HG03280 (cell line): ENCODE measurements at regions not wholly inside any gene's neighbourhood (a gene's known extent, or its start where the extent isn't known, plus 50 kb on each side); places are given as distances from the start of the nearest gene placed in this dataset.
"Not testable (repeated sequence)": the region's sequence is repeated elsewhere in the genome, so short reads cannot be mapped to it uniquely, and the experiment has no call there.

Experiments used
- ATAC-seq: cut with Tn5 transposase; IDR thresholded peaks from one replicate; pipeline ENCODE4 v1.9.1; 2021; ENCODE audit warnings: mild to moderate bottlenecking, moderate library complexity; ENCODE audit not compliant: unreplicated experiment

DNA sequence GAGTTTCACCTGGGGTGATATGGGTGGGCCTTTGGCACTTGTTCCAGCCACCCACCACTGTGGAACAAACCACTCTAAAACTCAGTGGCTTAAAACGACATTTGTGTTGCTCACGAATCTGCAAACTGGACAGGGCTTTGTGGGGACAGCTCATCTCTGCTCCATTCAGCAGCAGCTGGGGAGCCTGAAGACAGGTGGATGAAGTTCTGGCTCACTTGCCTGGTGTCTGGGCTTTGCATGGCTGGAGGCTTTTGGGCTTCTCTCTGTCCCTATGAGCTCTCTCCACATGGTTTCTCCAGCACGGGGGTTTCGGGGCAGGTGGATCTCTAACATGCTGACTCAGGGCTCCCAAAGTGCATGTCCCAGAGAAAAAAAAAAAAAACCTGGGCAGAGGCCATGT, 93.0 kb upstream of the GLI2 start:
- no peak for ATAC-seq

DNA sequence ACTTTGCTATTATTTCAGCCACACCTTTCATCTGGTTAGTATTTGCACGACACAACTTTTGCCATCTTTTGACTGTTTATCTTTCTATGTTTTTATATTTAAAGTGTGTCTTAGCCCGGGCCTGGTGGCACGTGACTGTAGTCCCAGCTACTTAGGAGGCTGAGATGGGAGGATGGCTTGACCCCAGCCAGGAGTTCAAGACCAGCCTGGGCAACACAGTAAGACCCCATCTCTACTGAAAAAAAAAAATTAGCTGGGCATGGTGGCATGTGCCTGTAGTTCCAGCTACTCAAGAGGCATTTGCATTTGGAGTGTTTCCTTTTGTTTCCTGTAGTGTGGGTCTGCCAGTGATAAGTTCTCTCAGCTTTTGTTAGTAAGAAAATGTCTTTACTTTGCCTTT, 88.7 kb upstream of the GLI2 start:
- no peak for ATAC-seq

DNA sequence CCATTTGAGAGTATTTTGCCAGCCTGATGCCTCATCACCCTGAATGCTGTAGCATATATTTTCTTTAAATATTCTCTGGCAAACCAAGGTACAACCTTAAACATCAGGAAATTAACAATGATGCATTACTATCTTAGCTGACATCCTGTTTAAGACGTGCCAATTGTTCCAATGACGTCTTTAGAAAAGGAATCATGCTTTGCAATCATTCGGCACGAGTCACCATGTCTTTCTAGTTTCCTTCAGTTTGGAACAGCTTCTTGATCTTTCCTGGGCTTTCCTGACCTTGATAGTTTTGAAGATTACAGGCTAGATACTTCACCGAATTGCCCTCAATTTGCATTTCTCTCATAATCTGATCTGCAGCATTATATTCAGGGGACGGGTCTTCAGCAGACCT, 88.2 kb upstream of the GLI2 start:
- no peak for ATAC-seq

DNA sequence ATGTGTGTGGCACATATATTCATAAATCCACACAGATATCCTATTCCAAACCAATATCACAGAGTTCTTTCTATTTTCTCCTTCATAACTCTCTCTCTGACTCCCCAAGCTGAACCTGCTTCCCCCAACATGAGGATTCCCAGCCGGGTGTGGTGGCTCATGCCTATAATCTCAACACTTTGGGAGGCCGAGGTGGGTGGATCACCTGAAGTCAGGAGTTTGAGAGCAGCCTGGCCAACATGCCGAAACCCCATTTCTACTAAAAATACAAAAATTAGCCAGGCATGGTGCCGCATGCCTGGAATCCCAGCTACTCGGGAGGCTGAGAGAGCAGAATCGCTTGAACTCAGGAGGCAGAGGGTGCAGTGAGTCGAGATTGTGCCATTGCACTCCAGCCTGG, 86.3 kb upstream of the GLI2 start:
- not testable (repeated sequence) for ATAC-seq

DNA sequence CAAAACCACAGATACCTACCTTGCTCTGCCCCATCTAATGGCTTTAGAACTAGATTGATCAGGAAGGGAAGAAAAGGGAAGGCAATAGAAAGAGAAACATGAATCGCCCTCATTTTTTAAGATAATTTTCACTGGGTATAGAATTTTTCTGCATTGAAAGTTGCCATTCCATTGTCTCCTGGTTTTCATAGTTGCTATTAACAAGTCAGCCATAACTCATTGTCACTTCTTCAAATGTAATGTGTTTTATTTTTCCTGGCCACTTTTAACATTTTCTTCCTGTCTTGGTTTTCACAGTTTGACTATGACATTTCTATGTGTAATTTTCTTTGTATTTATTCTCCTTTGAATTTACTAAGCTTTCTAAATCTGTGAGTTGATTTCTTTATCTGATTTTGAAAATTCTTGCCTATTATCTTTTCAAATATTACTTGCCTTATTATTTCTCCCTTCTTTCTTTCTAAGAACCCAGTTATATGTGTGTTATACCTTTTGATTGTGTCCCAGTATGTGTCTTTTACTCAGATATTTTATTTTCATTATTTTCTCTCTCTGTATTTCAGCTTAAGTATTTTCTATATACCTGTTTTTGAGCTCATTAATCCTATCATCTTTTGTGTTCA, 85.5 kb upstream of the GLI2 start:
- ATAC-seq, result no peak

DNA sequence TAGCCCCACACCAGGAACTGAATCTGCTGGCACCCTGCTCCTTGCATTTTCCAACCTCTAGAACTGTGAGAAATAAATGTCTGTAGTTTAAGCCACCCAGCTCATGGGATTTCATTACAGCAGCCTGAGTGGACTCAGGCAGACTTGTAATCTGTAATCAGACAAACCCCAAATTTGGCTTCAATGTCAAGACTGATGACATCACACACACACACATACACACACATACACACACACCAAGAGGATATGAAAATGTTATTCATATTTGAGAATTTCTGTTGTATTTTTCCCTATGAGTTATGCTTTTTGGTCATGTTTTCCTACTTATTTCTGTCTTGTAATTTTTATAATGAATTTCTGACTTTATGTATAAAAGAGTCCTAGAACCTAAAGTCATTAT, 83.8 kb upstream of the GLI2 start:
- no peak for ATAC-seq

DNA sequence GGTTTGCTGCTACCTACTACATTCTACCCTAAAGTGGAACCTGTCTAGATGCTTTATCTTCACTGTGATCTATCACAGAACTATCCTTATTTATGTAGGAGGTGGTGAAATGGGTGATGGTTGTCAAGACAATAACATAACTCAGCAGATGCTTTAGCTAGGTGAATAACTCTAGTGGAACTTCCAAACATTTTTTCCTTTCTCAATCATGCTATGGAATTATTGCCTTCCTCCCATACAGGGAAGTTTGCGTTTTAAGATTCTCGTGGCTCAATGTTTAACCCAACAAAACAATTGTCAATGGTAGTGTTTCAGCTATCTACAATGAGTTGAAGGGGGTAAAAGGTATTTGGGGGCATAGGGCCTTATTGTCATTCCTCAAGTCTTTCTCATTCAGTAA, 82.6 kb upstream of the GLI2 start:
- no peak for ATAC-seq

DNA sequence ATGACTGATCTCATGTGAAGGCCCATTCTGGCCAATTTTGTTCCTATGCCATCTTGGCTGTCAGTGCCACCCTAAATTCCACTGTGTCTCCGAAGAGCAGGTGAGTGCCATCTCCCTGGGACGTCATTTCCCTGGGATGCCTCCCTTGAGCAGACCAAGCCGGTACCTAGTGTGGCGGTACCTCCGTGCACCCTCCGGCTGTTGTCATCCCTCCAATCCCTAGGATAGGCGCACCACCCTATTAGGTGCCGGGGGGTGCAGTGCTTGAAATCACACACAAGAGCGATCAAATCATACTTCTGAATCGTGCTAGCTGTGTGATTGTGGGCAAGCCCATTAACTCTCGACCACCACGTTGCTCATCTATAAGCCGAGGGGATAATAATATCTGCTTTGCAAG, 81.8 kb upstream of the GLI2 start:
- no peak for ATAC-seq

DNA sequence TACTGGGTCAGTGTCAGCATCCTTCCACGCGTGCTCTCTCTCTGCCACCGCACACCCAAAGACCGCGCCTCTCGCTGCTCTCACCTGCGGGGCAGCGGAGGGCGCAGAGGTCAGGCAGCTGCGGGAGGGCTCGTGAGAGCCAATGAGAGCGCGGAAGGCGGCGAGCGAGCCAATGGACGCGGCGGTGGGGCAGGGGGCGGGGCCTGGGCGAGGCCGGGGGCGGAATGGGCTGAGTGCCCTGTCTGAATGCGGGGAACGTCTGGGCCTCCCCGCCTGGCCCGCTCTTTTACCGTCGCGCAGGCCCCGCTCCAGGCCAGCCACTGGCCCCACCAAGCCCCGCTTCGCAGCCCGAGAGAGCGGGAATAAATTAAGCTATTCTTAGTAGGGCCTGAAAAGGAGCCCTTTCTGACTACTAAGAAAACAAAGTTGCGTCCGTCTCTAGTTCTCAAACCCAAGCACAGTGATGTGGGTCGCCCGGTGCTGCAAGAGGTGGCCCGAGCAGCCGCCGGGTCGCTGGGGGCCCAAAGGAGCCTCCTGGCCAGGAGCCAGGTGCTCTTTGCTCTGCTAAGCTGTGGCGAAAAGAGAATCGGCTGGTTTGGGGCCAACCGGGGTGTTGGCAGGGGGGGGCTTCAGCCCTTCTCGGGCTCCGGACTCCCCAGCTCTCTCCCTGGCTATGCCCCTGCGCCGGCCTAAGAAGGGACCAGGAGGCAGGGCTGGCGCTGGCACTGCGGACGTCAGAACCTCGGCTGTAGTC, 81.1 kb upstream of the GLI2 start:
- ATAC-seq, result no peak

DNA sequence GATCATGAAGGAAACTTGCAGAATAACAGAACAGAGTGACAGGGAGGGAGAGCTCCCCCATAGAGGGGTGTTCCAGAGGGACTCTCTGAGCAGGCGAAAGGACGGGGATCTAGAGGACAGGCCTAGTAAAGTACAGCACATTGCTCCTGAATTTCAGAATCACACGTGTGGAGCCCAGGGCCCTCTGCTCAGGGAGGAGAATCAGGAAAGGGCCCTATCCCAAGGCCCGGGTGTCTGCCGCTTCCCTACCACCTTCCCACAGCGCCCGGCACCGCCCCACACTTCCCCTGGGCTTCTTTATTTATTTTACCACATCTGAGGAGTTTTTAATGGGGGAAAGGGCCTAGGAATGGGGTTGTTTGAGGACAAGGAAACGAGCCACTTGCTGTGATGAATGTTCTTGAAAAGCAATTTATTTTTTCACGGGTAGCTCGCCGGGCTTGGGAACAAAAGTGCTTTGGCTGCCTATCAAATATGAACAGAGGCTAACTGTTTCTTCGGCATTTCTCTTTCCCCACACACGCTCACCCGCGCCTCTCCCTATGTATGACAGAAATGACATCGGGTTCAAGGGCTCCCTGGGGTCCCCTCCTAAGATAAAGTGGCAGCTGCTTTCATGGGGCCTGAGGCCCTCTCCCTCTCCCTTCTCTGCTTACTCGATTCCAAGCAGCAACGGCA, 79.3 kb upstream of the GLI2 start:
- no peak for ATAC-seq

DNA sequence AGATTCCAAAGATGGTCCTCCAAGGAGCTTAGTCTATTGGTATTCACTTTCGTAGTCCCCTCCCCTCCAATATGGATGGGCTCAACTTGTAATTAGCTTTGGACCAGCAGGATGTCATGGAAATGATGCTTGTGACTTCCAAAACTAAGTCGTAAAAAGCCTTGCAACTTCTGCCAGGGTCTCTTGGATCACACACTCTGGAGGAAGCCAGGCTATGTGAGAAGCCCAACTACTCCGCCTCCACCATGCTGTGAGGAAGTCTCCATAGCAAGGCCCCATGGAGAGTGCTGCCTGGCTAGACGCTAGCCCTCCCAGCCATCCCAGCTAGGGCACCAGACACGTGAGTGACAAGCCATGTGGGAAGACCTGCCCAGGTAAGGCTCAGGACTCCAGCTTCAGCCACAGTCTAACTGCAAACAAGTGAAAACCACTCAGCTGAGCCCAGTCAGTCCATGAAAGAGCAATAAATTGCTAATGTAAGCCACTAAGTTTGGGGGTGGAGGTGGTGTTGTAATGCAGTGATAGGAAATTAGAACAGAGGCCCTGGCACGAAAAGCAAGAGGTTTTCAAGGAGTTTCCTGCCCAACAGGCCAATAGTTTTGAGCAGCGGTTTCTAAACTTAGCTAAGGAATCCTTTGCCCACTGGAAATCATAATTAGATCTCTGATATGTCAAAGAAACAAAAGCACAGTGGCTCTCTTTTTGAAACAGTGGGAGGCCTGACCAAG, 77.5 kb upstream of the GLI2 start:
- ATAC-seq, result no peak

DNA sequence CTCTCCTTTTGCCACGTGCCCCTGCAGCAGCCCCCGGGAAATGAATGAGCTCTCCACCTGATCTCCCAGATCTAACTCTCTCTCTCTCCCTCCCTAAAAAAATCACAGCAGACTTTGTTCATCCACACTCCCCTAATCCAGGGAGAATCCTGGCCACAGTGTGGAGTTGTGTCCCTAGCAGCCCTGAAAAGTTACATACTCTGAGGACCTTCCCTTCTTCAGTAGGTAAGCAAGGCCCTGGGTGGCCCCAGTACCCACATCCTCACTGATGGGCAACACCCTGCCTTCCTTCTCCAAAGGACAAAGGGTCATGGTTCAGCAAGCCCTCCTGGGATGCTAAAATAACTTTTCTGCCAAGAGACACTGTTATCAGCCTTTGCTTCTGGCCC, 76.9 kb upstream of the GLI2 start:
- ATAC-seq, result no peak

DNA sequence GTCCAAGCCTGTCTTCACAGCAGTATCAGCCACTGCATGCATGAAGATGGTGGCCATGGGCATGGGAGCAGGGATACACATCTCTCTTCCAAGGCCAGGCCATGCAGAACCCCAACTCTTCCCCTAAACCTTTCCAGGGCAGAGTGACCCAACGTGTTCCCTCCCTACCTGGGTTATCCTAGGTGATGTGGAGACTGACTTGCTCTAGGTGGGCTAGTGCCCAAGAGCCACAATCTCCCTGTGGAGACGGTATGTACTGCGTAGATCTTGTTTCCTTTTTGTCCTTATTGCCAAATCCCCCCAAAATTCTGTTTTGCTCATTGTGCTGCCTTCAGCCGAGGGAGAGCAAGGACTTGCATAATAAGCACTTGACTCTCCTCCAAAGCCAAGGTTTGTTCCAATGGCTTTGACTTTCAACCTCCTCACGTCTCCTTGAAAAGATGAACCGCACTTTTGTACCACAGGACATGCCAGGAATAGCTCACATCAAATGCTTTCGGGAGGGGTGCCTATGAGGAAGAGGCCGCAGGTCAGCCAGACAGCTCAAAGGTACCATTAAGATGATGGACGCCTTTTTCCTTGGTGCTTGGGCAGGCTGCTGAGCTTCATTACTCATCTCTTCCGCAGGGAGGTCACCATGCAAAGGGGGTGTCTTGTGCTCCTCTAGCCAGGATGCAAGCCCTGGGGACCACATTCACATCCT, 76.2 kb upstream of the GLI2 start:
- no peak for ATAC-seq

DNA sequence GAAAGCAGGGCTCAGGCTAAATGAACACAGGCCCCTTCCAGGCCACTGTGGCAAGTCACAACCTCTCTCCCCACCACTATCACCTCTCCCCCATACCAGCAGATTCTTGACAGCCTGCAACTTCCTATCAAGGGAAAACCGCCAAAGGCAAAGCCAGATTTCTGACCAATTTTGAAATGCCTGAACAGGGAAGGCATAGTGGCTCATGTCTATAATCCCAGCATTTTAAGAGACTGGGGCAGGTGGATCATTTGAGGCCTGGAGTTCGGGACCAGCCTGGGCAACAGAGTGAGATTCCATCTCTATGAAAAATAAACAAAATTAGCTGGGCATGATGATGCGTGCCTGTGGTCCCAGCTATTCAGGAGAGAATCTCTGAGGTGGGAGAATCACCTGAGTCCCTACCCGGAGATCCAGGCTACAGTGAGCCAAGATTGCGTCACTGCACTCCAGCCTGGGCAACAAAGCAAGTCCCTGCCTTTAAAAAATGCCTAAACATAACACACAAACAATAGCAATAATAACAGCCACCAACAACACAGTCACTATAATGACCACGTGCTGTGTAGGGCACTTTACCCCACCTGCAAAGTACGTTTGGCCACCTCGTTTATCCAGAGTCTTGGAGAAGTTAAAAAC, 75.5 kb upstream of the GLI2 start:
- no peak for ATAC-seq

DNA sequence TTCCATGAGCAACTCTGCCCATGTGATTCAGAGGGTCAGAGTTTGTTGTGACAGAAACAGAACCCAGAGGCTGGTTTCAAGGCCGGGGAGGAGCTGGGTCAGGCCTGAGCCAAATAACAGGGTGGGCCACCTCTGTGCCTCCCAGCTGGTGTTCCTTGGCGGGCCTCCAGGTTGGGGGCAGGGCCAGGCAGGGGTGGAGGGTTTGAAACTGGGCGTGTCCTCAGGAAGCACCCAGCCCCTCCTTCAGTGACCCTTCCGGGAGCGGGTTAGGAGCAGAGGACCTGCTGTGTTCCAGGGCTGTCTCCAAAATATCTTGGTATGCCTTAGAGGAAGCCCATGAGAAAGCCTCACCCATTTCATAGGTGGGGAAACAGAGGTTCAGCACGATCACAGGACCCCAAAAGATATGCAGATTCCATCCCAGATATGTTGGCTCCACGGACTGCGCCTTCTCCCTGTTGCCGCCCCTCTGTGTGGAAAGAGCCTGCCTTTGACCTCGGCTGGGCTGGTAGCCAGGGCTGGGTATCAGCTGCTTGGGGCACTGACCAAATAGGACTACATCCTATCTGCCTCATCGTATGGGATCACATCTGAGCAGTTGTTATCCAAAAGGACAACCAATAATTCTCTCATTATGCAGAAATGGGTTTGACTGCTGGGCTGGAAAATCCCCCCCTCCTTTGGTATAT, 74.8 kb upstream of the GLI2 start:
- ATAC-seq, result no peak

DNA sequence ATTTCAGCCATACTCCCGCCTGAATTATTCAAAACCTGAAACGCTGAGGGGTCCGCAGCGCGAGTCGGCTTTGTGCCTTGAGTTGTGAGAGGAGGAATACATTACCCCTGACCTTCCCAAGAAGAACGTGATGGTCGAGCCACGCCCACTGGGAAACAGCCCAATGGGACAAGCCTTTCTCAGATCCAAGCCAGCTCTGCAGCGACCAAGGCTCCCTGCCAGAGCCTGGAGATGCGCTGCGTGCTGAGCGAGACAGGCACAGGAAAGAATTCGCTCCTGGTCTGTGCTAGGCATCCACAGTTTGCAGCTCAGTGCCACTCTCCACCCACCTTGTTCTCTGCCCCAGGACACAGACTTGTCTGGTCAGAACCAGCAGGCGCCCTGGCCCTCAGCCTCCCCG, 74.1 kb upstream of the GLI2 start:
- ATAC-seq, result no peak

DNA sequence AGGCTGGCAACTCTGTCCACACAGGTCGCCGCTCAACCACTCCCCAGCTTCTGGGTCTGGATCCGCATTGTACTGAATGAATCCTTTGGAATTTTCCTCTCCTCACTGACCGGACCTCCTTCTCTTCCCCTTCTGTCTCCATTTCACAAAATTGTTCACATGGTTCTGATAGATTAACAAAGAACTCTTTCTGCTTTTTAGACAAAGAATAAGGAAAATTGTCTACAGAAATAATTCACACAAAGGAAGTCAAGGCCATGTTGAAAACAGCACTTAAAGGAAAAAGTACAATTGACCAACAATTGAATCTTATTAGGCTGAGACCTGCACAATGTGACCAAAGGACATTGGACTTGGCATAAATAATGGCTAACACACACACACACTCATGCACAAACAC, 73.6 kb upstream of the GLI2 start:
- ATAC-seq, result no peak

DNA sequence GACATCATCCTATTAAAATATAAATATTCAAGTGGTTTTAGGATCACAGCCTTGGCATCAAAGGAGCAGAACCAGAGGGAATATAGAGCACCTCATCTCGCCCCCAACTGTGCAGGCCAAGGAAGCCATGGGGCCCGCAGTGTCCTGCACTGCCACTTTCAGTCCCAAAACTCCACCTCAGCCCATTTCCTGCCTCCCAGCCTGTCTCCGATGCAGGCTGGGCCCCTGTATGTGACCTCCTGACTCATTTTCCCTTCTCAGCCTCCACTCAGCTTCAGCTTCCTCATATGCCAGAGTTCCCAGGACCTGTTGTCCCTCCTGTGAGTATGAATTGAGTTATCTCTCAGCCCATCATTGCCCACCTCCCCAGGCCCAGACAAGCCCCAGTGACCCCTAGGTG, 72.9 kb upstream of the GLI2 start:
- ATAC-seq, result no peak

DNA sequence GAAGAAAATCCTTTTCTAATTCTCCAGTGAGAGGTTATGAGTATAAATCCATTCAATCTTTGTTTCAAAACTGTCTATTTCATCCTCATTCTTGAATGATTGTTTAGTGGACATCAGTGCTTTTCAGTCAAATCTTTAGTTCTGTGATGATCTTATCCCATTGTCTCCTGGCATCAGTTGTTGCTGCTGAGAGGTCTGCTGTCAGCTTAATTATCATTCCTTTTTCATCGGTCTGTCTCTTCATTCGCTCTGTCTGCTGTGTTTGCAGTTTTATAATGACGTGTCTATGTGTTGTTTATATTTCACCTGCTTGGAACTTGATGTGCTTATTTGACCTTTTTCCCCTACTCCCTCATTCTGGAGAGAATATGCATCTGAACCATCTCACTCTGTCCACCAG, 69.2 kb upstream of the GLI2 start:
- ATAC-seq, result no peak

DNA sequence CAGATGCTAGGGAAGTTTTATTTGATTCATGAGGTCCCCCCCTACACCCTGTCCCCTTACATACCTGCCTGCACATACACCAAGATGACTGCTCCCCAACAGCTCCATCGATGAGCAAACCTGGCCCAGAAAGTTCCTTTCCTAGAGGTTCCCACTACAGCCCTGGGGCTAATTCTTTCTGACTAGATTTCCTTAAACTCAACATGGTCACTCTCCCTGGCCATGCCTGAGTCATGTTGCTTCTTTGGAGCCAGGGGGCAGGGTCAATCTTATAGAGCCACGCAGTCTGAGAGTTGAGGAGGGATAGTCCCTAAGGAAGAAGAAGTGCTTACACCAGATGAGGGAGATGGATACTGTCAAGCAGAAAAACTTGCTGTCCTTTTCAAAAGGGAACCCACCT, 67.7 kb upstream of the GLI2 start:
- no peak for ATAC-seq
